Endometrial microvascular endothelial cells (primary cell): ENCODE measurements at regions not wholly inside any gene's neighbourhood (a gene's known extent, or its start where the extent isn't known, plus 50 kb on each side); places are given as distances from the start of the nearest gene placed in this dataset.

Source experiments
- in situ Hi-C: cut with HindIII; loops from 2 replicates; pipeline ENCODE4 v1.10.0; 2017; ENCODE audit warnings: low sequenced_read_pairs, low pct_unique_long_range_greater_than_20kb; ENCODE audit errors: inconsistent ontology term

DNA sequence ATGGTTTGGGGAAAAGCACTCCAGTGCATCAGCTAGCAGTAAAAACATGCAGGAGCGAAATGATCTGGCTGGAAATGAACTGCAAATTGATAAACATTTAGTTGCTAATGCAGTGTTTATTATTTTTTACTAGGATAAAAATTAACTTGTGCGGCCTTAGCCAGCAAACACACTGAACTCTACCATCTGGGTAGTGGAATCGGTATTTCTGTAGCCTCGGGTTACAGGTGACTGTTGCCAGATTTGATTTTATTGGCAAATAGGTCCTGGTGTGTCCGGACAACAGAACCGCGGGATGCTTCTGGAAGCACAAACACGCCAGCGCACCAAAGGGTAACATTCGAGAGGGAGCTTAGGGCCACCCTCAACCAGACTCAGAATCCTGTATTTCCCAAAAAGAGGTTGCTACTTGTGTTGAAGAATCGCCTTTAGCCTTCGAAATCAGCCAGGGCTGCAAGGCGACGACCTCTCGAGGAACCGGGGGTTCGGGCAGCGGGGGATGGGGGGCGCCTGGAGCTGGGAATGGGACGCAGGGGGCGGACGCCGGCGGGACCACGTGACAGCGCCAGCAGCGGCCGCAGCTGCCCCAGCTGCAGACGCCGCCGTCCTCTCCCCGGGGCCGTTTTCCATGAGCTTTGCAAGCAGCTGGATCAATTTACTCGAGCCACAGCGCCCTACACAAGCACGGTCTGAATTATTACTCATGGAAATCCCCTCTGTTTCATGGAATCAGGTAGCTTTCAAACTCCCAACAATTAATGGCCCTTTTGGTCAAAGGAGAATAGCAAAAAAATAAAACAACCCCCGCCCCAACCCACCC is 158.8 kb downstream of the TOMM20 start:
- in situ Hi-C loops: loop anchor here (10.0 kb wide), 4 partner anchors 75 to 245 kb away; no protein-coding TSS in a partner anchor

DNA sequence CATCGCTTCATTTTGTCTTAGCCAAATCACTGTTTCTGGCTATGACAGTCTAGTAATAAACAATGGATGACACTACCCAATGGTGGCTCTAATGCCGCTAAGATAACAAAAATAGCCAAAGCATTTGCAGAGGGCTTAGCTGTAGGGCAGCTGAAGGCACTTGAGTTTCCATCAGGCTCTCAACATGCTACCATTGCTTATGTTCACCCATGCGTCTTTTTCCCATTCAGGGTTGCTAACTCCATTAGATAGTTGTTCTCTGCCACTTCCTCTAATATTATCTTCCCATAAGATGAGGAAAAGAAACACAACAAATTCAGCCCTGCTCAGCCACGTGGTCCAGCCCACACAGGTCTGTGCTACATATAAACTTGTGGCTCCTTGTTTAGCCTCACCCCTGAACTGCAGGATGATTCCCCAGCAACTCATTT is 159.6 kb downstream of the TOMM20 start:
- in situ Hi-C loops: no loop called here

DNA sequence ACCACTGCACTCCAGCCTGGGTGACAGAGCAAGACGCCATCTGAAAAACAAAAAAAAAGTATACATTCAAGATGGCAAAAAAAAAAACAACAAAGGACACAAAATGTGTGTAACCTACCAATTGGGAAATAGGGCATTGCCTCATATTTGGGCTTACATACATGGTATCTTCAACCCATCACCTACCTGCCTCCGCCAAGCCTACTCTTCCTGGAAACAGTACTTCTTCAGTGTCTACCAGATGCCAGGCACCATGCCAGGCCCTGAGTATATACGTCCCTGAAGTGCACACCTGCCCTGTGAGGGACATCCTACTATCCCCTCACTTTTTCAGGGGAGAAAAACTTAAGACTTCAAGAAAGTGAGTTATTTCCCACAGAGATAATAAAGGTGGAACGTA is 160.2 kb downstream of the TOMM20 start:
- in situ Hi-C loops: no loop called here

DNA sequence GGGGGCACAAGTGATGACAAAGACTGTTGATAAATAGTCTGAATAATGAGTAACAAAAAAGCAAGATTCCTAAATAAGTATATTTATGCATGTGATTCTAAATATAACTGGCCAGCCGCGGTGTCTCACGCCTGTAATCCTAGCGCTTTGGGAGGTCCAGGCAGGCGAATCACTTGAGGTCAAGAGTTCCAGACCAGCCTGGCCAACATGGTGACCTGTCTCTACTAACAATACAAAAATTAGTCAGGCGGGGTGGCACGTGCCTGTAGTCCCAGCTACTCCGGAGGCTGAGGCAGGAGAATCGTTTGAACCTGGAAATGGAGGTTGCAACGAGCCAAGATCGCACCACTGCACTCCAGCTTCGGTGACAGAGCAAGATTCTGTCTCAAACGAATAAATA is 161.5 kb downstream of the TOMM20 start:
- in situ Hi-C loops: no loop called here

DNA sequence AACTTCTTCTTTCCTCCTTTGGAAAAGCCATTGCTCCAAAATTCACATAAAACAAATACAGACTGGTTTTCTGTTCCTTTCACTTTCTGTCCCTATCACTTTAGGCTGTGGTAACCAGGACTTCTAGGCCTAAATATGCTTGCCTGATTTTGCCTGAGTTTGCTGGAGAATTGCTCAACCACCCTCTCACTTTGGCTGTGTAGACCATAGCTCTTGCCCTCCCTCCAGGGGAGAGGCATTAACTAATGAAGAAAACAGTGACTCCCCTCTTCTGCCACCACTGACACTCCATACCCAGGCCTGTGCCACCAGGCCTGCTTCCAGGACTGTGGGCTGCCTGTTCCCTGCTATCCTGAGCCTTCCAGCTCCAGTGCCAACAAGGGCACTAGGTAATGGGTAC is 163.5 kb downstream of the TOMM20 start:
- in situ Hi-C loops: no loop called here

DNA sequence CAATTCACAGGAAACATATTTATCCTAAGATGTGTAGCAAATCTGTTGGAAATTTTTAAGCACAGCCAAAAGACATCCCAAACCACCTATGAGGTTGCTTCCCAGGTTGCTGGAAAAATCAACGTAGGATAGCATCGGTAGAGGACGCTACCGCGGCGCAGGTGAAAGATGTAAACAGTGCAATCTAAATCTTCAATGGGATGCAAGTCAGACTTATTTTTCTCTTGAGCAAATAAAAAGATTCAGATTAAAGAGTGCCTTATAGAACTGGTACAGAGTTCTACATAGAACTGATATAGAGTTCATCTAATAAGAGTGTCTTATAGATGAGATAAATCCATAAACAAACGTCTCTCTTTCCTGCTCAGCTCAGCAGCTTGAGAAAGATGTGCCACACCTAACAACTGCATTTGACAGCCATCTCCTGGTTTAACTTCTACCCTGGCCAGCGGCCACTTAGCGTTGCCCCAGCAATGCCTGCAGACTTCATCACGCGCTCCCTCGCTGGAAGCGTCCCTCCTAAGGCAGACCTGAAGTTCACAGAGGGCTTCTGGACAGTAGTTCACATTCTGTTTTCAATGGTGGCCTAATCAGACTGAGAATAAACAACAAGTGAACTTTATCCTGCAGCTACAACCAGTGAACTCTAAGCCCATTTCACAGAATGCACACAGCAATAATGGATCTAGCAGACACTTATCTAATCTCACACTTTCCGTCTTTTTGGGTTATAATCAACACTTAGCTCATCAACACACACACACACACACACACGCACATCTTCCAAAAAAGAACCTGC is 164.5 kb downstream of the TOMM20 start:
- in situ Hi-C loops: no loop called here

DNA sequence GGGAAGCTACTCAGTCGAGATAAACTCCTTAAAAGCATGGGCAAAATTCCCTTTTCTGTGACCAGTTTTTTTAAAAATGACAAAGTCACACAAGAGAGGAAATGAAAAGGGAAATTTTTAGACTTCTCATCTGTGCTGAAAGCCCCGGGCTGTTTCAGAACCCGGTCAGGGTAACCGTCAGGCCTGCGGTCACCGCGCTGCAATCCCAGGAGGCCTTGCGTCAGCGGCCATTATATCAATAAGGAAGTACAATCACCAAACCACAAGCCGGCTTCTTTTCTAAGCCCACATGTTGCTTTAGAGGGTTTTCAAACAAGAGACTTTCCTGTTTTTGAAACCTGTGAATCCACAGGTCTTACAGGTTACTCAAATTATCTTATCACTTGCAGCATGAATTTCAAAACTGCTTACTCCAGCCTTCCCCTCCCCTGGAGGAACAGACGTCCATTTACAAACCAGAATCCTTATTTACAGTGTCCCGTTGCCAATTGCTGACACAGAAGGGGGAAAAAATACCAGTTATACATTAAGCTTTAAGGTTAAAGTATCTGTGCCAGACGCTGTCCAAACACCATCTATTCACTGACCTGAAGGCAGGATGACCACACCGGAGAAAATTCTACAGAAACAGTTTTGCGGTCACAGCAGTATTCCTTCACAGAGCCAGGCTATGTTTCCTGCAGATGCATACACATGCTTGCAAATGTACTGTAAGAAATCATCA is 165.3 kb downstream of the TOMM20 start:
- in situ Hi-C loops: no loop called here

DNA sequence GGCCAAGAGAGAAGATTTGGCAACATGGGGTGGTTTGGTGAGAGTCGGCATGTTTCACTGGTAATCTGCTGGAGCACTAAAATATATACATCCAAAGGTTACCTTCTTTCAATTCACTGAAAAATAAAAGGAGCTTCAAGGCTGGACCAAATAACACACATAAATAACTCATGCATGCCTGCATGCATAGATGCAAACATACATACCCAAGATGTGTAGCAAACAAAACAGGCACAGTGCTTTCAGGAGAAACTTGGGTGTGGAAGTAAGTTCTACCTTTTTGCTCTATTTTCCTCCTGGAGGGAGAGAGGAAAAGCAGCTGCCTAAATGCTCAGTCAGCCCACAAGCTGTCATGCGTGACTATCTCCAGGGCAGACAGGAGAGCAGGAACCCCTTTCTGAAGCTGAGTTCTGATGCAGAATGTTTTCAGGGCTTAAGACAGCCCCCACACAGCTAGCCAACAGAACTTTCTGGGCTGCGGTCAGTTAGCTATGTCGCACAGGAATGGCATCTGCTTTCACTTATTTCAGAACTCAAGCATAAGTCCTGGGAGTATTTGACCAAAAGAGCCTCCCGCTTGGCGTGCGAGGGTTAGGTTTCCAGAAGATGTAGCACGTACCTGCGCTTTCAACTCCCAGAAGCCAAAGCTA is 166.2 kb downstream of the TOMM20 start:
- in situ Hi-C loops: no loop called here

DNA sequence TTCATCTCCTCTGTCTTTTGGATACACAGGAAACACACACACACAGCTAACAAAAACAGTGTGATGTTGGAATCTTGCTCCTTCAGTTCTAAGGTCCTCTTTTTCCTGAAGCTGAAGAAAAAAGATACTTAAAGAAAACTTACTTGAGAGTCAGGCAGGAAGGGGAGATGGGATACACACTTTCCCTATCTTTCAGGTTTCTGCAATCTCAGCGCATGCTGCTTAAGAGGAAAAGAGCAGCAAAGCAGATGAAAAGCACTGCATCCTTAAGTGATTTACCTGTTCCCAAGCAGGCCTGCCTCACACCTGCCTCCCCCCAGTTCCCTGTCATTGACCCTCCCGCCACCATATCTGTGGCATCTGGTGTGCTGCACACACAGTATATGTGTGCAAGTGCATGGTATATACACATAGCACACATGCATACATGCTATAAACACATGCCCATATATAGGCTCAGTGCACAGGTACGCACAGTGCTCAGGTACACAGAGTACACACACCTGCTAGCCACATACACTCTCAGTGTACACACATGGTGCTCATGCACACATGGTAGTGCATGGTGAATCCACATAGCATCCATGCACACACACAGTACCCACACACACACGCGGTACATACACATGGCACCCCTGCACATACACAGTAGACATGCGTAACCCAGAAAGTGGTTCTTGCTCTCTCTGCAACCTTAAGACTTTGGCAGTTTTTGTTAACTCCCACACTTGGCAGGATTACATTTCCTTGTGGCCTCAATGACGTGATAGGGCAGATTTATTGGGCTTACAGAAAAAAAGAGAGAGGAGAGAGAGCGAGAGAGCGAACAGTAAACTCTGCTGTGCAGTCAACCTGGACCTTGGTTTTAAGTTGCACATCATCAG is 166.9 kb downstream of the TOMM20 start:
- in situ Hi-C loops: no loop called here

DNA sequence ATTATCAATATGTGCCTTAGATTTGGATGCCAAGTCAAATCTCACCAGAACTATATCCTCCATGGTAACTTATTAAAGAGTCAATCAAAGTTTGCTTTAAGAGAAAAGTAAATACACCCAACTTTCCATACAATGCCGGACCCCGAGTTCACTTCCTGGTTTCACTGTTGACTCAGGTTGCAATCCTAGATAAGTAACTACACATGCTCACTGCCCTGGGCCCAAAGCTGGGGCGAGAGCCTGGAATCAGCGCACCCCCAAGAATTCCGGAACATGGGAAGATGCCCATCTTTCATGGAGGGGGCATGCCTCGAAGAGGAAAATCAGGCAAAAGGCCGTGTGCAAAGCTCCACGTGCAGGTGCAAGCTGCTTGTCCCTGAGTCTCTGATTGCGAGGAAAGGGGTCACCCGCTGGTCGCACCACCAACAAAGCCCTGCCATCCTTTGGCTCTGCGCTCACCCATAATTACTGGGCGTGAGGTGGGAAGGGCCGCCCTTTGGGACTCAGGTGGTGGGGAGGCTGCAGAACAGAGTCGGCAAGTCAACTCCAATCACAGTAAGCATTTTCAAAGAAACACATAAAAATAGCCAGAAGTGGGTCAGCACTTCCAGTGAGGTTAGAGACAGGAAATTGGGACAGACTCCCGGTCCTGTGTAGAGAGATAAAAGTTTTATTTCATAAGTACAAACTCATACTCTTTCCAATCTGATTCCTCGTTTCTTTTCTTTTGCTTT is 167.7 kb downstream of the TOMM20 start:
- in situ Hi-C loops: no loop called here

DNA sequence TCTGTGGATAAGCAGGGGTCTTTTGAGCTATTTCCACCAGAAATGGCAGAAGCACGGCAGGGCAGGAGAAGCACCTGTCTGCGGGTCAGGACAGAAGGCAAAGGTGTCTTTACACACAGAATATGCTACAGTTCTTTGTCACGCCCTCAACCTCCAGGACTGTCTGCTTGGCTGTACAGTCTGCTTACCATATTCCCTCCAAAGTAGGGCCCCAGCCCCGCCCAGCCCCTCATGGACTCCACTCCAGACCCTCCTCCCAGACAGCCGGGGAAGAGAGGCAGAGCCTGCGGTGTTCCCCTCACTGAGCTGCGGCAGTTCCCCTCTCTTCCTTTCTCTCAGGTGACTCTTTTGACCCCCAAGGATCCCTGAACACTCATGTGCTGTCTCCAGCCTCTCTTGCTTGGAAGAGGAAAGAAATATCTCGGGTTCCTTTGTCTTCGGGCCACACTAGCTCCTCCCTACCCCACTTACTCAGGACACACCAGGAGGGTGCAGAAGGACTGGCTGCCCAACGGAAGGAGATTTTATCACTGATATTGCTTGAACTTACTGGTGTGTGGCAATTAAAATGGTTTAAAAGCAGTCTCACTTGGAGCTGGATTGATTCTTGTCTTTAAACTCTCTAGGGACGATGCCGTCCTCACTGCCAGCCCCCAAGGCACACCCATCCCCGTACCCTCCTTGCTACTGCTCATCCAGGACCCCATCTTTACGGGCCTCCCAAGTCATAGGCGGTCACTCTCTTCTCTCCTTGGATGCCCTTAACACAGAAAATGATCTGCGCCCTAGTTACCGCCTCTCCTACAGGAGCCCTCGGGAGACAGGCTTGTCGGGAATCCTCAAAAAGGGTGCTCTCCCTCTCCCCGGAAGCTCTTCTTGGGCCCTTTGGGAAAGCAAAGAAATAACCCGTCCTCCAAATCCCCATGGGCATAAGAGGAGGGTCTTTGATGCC is 169.7 kb downstream of the TOMM20 start:
- in situ Hi-C loops: no loop called here

DNA sequence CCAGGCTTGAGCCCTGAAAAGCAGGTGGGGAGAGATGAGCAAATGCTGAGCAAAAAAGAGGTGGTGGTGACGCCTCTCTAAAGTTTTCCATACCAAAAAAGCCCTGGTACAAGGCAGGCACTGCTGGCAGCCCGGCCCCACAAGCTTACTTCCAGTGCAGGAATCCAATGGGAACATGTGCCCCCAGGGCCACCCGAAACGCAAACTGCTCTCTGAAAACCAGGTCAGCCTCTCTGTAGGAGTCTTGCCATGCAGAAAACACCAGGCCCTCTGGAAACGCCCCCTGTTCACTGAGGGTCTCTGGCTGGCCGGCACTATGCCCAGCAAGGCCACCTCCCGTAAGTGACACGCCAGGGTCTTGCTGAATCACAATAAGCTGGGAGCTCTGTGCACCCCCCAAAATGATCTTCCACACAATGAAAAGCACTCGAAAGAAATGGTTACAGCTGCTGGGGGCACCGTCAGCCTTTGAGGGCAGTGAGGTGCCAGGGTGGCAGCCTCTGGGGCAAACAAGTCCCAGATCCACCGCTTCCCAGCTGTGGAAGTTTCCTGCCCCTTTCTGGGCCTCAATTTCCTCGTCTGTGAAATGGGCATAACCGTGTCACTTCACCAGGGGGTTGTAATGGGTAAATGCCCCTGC is 170.5 kb downstream of the TOMM20 start:
- in situ Hi-C loops: no loop called here

DNA sequence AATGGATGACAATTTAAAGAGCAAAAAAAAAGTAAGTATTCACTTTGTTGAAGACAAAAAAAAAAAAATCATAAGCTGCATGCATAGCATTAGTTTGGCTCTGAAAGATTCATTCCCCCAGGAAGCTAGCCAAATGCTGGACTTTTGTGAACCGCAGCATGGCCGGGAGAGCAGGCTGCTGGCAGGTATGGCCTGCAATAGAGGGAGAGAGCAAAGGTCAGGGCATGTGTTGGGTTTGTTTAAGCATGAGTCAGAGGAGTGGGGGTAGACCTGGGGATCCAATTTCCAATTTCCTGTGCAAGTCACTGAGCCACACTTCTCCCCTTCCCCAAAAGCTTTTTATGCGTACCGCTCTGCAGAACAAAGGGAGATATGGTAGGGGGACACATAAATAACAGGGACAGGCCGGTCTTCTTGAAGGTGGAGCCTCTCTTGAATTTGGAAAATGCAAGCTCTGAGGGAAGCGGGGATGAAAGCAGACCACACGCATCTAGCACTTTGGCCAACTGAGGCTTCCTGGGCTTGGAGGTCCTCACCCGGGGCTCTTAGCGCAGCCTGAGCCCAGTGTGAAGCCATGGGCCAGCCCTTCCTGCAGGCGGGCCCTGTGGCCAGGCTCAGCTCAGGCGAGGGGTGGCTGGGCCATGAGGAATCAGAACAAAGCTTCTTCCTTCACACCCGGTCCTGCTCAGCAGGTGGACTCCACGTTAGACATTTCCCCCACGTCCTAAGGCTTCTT is 171.1 kb downstream of the TOMM20 start:
- in situ Hi-C loops: no loop called here

DNA sequence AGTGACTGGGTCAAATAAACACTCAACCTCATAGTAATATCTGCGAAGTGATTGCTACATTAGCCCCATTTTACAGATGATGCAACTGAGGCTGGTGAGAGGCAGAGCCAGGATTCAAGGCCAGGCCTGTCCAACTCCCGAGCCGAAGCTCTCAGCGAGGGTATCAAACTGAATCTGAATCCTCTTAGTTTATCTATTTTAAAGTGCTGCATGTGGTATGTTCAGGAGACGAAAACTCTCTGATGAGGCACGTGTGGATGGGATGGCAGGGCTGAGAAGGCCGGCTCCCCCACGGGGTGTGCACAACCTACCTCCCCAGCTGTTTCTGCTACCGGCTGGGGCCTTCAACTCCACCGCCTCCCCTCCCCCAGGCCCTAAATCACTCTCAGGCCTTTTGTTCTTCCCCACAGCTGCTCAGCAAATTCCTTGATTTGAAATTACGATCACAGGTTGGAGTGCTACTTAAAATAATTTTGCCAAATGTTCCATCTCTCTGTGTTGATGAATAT is 171.8 kb downstream of the TOMM20 start:
- in situ Hi-C loops: no loop called here

DNA sequence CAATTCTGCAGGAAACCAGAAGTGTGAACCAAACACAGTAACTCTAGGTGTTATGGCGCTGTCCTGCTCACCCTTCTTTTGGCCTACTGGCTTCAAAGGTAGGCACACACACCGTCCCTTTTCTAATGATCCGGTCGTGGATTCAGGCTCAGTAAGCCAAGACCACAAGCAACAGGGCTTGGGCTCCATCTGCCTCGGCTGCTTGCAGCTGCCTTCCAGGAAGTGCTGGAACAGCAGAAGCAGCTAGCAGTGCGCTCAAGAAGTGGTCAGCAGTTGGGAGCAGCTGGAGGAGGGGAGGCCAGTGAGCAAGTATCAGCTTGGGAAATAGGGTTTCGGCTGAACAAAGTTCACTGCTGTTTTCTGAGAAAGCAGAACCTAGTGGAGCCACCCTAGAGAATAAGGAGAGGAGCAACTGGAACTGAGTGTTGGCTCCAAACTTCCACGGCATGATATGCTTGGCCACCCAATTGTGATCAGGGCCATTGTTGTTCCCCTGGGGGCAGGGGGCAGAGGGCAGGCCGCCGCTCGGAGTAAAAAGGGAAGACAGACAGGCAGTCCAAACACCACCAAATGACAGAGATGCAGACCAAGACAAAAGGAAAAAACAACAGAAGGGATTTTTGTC is 173.4 kb downstream of the TOMM20 start:
- in situ Hi-C loops: no loop called here
